WTC11 (cell line): ENCODE measurements at regions not wholly inside any gene's neighbourhood (a gene's known extent, or its start where the extent isn't known, plus 50 kb on each side); places are given as distances from the start of the nearest gene placed in this dataset.

Experiments
- CBFB ChIP-seq: sonication (generic); formaldehyde crosslinking; IDR thresholded peaks from 2 replicates; pipeline ENCODE4 v1.8.1; 2022; ENCODE audit warnings: mild to moderate bottlenecking, low read depth, missing genetic modification reagents
- JUN ChIP-seq: sonication (generic); formaldehyde crosslinking; IDR thresholded peaks from 2 replicates; pipeline ENCODE4 v1.8.0; 2023; ENCODE audit warnings: mild to moderate bottlenecking, missing genetic modification reagents
- MYBL2 ChIP-seq: sonication (generic); formaldehyde crosslinking; IDR thresholded peaks from 2 replicates; pipeline ENCODE4 v1.8.1; 2023; ENCODE audit warnings: mild to moderate bottlenecking, moderate library complexity, missing genetic modification reagents
- TF ChIP-seq, protein P1 (sequence below): fragments of 200-600 bp; IDR thresholded peaks from 2 replicates; pipeline ENCODE4 v1.8.0; 2022; ENCODE audit warnings: antibody characterized with exemption
- TF ChIP-seq, protein P2 (sequence below): sonication (generic); formaldehyde crosslinking; IDR thresholded peaks from 2 replicates; pipeline ENCODE4 v1.8.1; 2022; ENCODE audit warnings: mild to moderate bottlenecking, missing genetic modification reagents, moderate library complexity, borderline replicate concordance
- TF ChIP-seq, protein P3 (sequence below): sonication (generic); formaldehyde crosslinking; IDR thresholded peaks from 2 replicates; pipeline ENCODE4 v1.8.0; 2023; ENCODE audit warnings: mild to moderate bottlenecking, missing genetic modification reagents
- TF ChIP-seq, protein P4 (sequence below): sonication (generic); formaldehyde crosslinking; conservative IDR thresholded peaks from 2 replicates; pipeline ENCODE4 v1.8.1; 2022; ENCODE audit warnings: mild to moderate bottlenecking, missing genetic modification reagents

GRCh38 chr1:241424480-241424971 is 67.5 kb upstream of the RGS7 start:
- TF ChIP-seq, protein P1, sequence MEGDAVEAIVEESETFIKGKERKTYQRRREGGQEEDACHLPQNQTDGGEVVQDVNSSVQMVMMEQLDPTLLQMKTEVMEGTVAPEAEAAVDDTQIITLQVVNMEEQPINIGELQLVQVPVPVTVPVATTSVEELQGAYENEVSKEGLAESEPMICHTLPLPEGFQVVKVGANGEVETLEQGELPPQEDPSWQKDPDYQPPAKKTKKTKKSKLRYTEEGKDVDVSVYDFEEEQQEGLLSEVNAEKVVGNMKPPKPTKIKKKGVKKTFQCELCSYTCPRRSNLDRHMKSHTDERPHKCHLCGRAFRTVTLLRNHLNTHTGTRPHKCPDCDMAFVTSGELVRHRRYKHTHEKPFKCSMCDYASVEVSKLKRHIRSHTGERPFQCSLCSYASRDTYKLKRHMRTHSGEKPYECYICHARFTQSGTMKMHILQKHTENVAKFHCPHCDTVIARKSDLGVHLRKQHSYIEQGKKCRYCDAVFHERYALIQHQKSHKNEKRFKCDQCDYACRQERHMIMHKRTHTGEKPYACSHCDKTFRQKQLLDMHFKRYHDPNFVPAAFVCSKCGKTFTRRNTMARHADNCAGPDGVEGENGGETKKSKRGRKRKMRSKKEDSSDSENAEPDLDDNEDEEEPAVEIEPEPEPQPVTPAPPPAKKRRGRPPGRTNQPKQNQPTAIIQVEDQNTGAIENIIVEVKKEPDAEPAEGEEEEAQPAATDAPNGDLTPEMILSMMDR, result no peak
- TF ChIP-seq CBFB, result no peak
- no peak for TF ChIP-seq JUN (CRISPR knock-in tag)
- TF ChIP-seq, protein P2, sequence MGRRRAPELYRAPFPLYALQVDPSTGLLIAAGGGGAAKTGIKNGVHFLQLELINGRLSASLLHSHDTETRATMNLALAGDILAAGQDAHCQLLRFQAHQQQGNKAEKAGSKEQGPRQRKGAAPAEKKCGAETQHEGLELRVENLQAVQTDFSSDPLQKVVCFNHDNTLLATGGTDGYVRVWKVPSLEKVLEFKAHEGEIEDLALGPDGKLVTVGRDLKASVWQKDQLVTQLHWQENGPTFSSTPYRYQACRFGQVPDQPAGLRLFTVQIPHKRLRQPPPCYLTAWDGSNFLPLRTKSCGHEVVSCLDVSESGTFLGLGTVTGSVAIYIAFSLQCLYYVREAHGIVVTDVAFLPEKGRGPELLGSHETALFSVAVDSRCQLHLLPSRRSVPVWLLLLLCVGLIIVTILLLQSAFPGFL, result no peak
- no peak for TF ChIP-seq MYBL2 (CRISPR knock-in tag)
- TF ChIP-seq, protein P3, sequence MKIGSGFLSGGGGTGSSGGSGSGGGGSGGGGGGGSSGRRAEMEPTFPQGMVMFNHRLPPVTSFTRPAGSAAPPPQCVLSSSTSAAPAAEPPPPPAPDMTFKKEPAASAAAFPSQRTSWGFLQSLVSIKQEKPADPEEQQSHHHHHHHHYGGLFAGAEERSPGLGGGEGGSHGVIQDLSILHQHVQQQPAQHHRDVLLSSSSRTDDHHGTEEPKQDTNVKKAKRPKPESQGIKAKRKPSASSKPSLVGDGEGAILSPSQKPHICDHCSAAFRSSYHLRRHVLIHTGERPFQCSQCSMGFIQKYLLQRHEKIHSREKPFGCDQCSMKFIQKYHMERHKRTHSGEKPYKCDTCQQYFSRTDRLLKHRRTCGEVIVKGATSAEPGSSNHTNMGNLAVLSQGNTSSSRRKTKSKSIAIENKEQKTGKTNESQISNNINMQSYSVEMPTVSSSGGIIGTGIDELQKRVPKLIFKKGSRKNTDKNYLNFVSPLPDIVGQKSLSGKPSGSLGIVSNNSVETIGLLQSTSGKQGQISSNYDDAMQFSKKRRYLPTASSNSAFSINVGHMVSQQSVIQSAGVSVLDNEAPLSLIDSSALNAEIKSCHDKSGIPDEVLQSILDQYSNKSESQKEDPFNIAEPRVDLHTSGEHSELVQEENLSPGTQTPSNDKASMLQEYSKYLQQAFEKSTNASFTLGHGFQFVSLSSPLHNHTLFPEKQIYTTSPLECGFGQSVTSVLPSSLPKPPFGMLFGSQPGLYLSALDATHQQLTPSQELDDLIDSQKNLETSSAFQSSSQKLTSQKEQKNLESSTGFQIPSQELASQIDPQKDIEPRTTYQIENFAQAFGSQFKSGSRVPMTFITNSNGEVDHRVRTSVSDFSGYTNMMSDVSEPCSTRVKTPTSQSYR (CRISPR knock-in tag), result no peak
- TF ChIP-seq, protein P4, sequence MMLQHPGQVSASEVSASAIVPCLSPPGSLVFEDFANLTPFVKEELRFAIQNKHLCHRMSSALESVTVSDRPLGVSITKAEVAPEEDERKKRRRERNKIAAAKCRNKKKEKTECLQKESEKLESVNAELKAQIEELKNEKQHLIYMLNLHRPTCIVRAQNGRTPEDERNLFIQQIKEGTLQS (CRISPR knock-in tag), result no peak
